ENCODE measurements at regions not wholly inside any gene's neighbourhood (a gene's known extent, or its start where the extent isn't known, plus 50 kb on each side); places are given as distances from the start of the nearest gene placed in this dataset.

DNA sequence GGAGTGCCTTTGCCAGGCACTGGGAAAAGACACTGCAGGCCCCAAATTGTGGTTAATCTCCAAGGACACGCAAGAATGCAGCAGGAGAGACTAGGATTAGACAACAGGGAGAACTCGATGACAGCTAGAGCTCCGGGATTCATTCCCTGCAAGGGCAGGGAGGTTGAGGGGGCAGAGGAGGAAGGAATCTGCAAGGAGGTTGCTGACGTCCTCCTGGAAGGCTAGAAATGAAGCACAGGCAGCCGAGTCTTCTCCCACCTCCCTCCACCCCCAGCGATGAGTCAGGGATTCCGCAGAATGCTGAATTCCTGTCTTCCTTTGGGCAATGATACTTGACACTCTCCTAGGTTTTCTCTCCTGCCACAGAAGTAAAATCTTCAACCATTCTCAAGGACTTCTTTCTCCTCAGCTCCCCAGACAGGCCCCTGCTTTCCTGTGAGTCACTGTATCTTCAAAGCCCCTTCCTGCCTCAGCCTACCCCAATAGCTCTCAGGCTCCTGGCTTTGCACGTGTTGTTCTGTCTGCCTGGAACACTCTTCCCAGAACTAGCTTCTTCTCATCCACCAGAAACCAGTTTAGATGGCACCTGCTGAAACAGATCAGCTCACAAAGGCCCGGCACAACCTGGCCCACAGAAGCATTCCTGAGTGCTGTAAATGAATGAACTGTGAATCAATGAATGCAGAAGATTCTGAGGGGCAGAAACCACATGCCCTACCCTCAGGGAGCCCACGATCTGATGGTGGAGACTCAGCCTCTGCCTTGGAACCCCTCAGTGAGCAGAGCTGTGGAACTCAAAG is 85.6 kb downstream of the MRPL14 start:
- DNase-seq (no peak), ATAC-seq (ENCODE audit: insufficient read depth, low FRiP score) (no peak)
- 62 to 71% methylated on average over 10 of the region's 10 CpGs for WGBS, 2 donors
- Histone ChIP-seq H3K27ac (ENCODE audit: low read depth in 1 of 2, low read length in 1 of 2) (no peak overlapping the region), H3K27me3 (ENCODE audit: control insufficient read depth in 3 of 3, insufficient read depth in 3 of 3, low read length in 2 of 3) (no peaks in the 10 kb centered on the region), H3K9ac (ENCODE audit: insufficient read depth in 1 of 2, low read length in 2 of 2) (no peak overlapping the region), H3K4me3 (no peak overlapping the region), H3K36me3 (ENCODE audit: control insufficient read depth in 4 of 4, insufficient read depth in 4 of 4, low read length in 4 of 4) (no peaks in the 10 kb centered on the region), H3K9me3 (ENCODE audit: control insufficient read depth in 4 of 4, insufficient read depth in 3 of 4, low read length in 3 of 4) (no peaks in the 10 kb centered on the region), H3K4me1 (ENCODE audit: control insufficient read depth in 5 of 5, insufficient read depth in 5 of 5, low read length in 5 of 5) (peaks cover 0 to 17% (median 6%) of the 10 kb centered on the region in 5 donors)
- TF ChIP-seq CTCF (IDR thresholded peaks at IDR 0.05; ENCODE audit: control extremely low read depth, extremely low read depth), result no peak

GRCh38 chr6:44040786-44041185 is 86.5 kb downstream of the MRPL14 start:
- Histone ChIP-seq H3K27ac (ENCODE audit: low read depth in 1 of 2, low read length in 1 of 2) (no peak overlapping the region), H3K9ac (ENCODE audit: insufficient read depth in 1 of 2, low read length in 2 of 2) (no peak overlapping the region), H3K4me3 (no peak overlapping the region), H3K9me3 (ENCODE audit: control insufficient read depth in 4 of 4, insufficient read depth in 3 of 4, low read length in 3 of 4) (no peaks in the 10 kb centered on the region), H3K27me3 (ENCODE audit: control insufficient read depth in 3 of 3, insufficient read depth in 3 of 3, low read length in 2 of 3) (no peaks in the 10 kb centered on the region), H3K36me3 (ENCODE audit: control insufficient read depth in 4 of 4, insufficient read depth in 4 of 4, low read length in 4 of 4) (no peaks in the 10 kb centered on the region), H3K4me1 (ENCODE audit: control insufficient read depth in 5 of 5, insufficient read depth in 5 of 5, low read length in 5 of 5) (peaks cover 0 to 16% (median 5%) of the 10 kb centered on the region in 5 donors)
- 86 to 90% methylated on average over 4 of the region's 4 CpGs for WGBS, 2 donors
- ATAC-seq (ENCODE audit: insufficient read depth, low FRiP score), result no peak
- TF ChIP-seq CTCF (IDR thresholded peaks at IDR 0.05; ENCODE audit: control extremely low read depth, extremely low read depth), result no peak
- DNase-seq, result no peak

DNA sequence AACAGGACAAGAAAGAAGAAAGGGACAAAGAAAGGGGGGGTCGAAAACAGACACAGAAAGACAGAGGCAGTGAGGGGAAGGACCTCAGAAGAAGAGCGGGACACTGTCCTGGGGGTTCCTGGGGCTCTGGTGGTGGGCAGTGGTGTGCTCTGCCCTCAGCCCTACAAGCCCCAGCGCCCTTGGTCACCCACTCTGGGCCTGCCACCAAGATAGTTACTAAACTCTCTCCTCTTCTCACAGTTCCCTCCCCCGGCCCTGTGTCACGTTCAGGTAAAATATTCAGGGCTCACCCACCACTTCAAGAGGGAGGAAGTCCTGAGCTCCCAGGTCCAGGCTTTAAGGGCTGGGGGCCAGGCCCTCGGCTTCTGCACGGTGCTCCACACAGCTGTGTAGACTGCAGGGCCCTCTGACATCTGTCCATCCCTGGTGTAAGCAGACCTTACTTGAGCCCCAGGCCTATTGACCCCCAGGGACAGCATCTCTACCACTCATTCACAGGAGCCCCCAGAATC is 87.4 kb downstream of the MRPL14 start:
- DNase-seq (no peak), ATAC-seq (ENCODE audit: insufficient read depth, low FRiP score) (no peak)
- peaks cover 0 to 10% (median 0%) of the 10 kb centered on the region in 5 donors for H3K4me1 ChIP-seq (ENCODE audit: control insufficient read depth in 5 of 5, insufficient read depth in 5 of 5, low read length in 5 of 5)
- no peaks in the 10 kb centered on the region for H3K36me3 ChIP-seq (ENCODE audit: control insufficient read depth in 4 of 4, insufficient read depth in 4 of 4, low read length in 4 of 4)
- H3K27ac ChIP-seq (ENCODE audit: low read depth in 1 of 2, low read length in 1 of 2), result no peak overlapping the region
- no peaks in the 10 kb centered on the region for H3K27me3 ChIP-seq (ENCODE audit: control insufficient read depth in 3 of 3, insufficient read depth in 3 of 3, low read length in 2 of 3)
- WGBS, 2 donors, result 85 to 93% methylated on average over 7 of the region's 7 CpGs
- no peak overlapping the region for H3K9ac ChIP-seq (ENCODE audit: insufficient read depth in 1 of 2, low read length in 2 of 2)
- no peak for TF ChIP-seq CTCF (IDR thresholded peaks at IDR 0.05; ENCODE audit: control extremely low read depth, extremely low read depth)
- H3K9me3 ChIP-seq (ENCODE audit: control insufficient read depth in 4 of 4, insufficient read depth in 3 of 4, low read length in 3 of 4), result no peaks in the 10 kb centered on the region
- H3K4me3 ChIP-seq, result no peak overlapping the region

Data from lung (tissue), 11 donors.